Suprapubic skin (tissue), 3 donors: ENCODE measurements at regions not wholly inside any gene's neighbourhood (a gene's known extent, or its start where the extent isn't known, plus 50 kb on each side); places are given as distances from the start of the nearest gene placed in this dataset.

Source experiments
- EP300 ChIP-seq: sonication (generic); formaldehyde crosslinking; IDR thresholded peaks from one replicate; pipeline ENCODE4 v1.6.1; 2017; ENCODE audit warnings: antibody characterized with exemption
- POLR2A ChIP-seq, 2 donors: fragments of 450-650 bp; IDR thresholded peaks; one replicate each; pipeline ENCODE4 v1.6.1; 2017; ENCODE audit warnings: antibody characterized with exemption in 2 of 2, mild to moderate bottlenecking in 2 of 2, moderate library complexity in 2 of 2
- TF ChIP-seq, protein P1 (sequence below), 2 donors: fragments of 200-600 bp in 1 of 2; fragments of 450-650 bp in 1 of 2; sonication (generic) in 1 of 2; IDR thresholded peaks; one replicate each; pipeline ENCODE4 v1.5.1; 2016 to 2019; ENCODE audit warnings: antibody characterized with exemption in 2 of 2, mild to moderate bottlenecking in 1 of 2, moderate library complexity in 1 of 2

DNA sequence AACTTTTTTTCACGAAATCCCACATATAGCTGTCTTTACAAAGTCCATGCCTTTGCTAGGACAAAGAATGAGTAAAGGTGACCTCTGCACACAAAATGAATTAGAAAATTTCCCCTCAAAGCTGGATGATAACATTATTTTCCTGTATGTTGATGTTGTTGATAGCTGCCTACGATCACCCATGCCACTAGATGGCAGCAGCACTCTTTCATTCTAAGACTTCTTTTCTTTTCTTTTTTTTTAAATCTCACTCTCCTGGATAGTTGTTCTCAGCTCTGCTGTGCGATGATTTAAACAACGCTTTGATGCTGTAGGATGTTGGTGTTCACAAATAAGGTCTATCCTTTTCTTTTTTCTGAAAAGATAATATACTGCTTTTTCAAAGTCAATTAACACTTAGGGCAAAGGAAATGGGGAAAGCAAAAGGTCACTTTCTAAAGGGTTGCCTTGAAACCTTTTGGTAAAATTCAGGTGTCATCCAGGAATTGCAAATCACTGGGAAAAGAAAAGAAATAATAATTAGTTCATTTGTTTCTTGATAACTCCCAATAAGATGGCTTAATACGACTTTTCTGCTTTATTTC lies 266.8 kb downstream of the C4orf33 start:
- TF ChIP-seq, protein P1, sequence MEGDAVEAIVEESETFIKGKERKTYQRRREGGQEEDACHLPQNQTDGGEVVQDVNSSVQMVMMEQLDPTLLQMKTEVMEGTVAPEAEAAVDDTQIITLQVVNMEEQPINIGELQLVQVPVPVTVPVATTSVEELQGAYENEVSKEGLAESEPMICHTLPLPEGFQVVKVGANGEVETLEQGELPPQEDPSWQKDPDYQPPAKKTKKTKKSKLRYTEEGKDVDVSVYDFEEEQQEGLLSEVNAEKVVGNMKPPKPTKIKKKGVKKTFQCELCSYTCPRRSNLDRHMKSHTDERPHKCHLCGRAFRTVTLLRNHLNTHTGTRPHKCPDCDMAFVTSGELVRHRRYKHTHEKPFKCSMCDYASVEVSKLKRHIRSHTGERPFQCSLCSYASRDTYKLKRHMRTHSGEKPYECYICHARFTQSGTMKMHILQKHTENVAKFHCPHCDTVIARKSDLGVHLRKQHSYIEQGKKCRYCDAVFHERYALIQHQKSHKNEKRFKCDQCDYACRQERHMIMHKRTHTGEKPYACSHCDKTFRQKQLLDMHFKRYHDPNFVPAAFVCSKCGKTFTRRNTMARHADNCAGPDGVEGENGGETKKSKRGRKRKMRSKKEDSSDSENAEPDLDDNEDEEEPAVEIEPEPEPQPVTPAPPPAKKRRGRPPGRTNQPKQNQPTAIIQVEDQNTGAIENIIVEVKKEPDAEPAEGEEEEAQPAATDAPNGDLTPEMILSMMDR (IDR thresholded peaks at IDR 0.05): peak; percentile 38 to 68
- TF ChIP-seq POLR2A (IDR thresholded peaks at IDR 0.05) (no peak), EP300 (no peak)
